Right lobe of liver (tissue), 4 donors: ENCODE measurements at regions not wholly inside any gene's neighbourhood (a gene's known extent, or its start where the extent isn't known, plus 50 kb on each side); places are given as distances from the start of the nearest gene placed in this dataset.

ENCODE experiments used
- POLR2A ChIP-seq: fragments of 450-650 bp; IDR thresholded peaks from one replicate; pipeline ENCODE4 v1.6.1; 2017; ENCODE audit warnings: antibody characterized with exemption, mild to moderate bottlenecking
- TF ChIP-seq, protein P1 (sequence below), 4 donors: fragments of 200-600 bp in 3 of 4; fragments of 450-650 bp in 1 of 4; IDR thresholded peaks; one replicate each; pipeline versions ENCODE4 v1.5.1 to v1.8.0; 2016 to 2022; ENCODE audit warnings: antibody characterized with exemption in 4 of 4, mild to moderate bottlenecking in 2 of 4
- donor health status: DM: no; HTN: no; CAD: no.
- donor health status: DM: no; HTN: no; CAD: no.
- donor health status: DM: no; HTN: yes; CAD: no.

DNA sequence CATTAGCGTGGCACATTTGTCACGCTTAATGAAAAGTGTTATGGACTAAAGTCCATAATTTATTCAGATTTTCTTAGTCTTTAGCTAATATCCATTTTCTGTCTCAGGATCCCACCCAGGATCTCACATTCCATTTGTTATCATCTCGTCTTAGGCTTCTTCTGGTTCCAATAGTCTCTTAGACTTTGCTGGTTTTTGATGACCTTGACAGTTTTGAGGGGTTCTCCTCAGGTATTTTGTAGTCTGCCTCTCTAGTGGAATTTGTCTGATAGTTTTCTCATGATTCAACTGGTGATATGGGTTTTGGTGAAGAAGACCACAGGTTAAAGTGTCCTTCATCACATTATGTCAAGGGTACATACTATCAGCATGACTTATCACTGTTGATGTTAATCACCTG is 66.0 kb upstream of the GPR26 start:
- TF ChIP-seq, protein P1, sequence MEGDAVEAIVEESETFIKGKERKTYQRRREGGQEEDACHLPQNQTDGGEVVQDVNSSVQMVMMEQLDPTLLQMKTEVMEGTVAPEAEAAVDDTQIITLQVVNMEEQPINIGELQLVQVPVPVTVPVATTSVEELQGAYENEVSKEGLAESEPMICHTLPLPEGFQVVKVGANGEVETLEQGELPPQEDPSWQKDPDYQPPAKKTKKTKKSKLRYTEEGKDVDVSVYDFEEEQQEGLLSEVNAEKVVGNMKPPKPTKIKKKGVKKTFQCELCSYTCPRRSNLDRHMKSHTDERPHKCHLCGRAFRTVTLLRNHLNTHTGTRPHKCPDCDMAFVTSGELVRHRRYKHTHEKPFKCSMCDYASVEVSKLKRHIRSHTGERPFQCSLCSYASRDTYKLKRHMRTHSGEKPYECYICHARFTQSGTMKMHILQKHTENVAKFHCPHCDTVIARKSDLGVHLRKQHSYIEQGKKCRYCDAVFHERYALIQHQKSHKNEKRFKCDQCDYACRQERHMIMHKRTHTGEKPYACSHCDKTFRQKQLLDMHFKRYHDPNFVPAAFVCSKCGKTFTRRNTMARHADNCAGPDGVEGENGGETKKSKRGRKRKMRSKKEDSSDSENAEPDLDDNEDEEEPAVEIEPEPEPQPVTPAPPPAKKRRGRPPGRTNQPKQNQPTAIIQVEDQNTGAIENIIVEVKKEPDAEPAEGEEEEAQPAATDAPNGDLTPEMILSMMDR (IDR thresholded peaks at IDR 0.05) = no peak
- TF ChIP-seq POLR2A = no peak
